Mesothelial cell of epicardium (in vitro differentiated cells): ENCODE measurements at regions not wholly inside any gene's neighbourhood (a gene's known extent, or its start where the extent isn't known, plus 50 kb on each side); places are given as distances from the start of the nearest gene placed in this dataset.

Source experiments
- DNase-seq, 2 experiments: peaks; one replicate each; pipeline ENCODE4 v3.0.0; 2021; ENCODE audit warnings: low spot score in 2 of 2; ENCODE audit not compliant: unreplicated experiment in 2 of 2
- H3K27ac Mint-ChIP-seq: 2 replicates; pipeline ENCODE4 v1.8.0; 2021; ENCODE audit warnings: mixed read lengths
- H3K27me3 Mint-ChIP-seq: 2 replicates; pipeline ENCODE4 v1.8.0; 2021; ENCODE audit warnings: low read depth, mixed read lengths
- H3K36me3 Mint-ChIP-seq: 2 replicates; pipeline ENCODE4 v1.8.0; 2021; ENCODE audit warnings: mixed read lengths
- H3K4me1 Mint-ChIP-seq: 2 replicates; pipeline ENCODE4 v1.8.0; 2021; ENCODE audit warnings: mixed read lengths
- H3K4me3 Mint-ChIP-seq: 2 replicates; pipeline ENCODE4 v1.8.0; 2021; ENCODE audit warnings: mild to moderate bottlenecking, moderate library complexity, mixed read lengths
- H3K9me3 Mint-ChIP-seq: 2 replicates; pipeline ENCODE4 v1.8.0; 2021; ENCODE audit warnings: mixed read lengths
- TF ChIP-seq, protein P1 (sequence below): fragments of 200-600 bp; sonication (generic); IDR thresholded peaks from one replicate; pipeline ENCODE4 v1.5.0; 2021; ENCODE audit warnings: antibody characterized with exemption; ENCODE audit not compliant: unreplicated experiment

DNA sequence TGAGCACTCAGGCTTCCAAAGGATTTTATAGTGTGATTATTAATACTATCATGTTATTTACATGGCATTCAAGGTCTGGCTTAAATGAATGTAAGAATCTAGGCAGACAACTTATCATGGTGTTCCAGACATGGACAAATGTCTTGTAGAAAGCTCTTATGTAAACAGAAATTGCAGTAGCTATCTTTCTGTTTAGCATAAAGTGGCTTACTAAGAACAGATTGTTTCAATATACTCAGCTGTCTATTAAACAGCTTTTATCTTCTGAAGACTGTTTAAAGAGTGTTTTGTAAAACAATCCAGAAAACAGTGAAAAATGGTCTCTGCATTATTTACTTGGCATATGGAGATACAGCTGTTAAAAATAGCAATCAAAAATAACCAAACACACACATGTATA is 1061.8 kb upstream of the SEL1L start:
- H3K9me3 Mint-ChIP-seq, result peaks cover 19% of the 10 kb centered on the region
- no peak for DNase-seq
- TF ChIP-seq, protein P1, sequence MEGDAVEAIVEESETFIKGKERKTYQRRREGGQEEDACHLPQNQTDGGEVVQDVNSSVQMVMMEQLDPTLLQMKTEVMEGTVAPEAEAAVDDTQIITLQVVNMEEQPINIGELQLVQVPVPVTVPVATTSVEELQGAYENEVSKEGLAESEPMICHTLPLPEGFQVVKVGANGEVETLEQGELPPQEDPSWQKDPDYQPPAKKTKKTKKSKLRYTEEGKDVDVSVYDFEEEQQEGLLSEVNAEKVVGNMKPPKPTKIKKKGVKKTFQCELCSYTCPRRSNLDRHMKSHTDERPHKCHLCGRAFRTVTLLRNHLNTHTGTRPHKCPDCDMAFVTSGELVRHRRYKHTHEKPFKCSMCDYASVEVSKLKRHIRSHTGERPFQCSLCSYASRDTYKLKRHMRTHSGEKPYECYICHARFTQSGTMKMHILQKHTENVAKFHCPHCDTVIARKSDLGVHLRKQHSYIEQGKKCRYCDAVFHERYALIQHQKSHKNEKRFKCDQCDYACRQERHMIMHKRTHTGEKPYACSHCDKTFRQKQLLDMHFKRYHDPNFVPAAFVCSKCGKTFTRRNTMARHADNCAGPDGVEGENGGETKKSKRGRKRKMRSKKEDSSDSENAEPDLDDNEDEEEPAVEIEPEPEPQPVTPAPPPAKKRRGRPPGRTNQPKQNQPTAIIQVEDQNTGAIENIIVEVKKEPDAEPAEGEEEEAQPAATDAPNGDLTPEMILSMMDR, result no peak
- H3K36me3 Mint-ChIP-seq, result no peaks in the 10 kb centered on the region
- H3K27ac Mint-ChIP-seq, result no peak overlapping the region
- H3K4me3 Mint-ChIP-seq, result no peak overlapping the region
- peaks cover 4% of the 10 kb centered on the region for H3K27me3 Mint-ChIP-seq
- H3K4me1 Mint-ChIP-seq, result peaks cover 4% of the 10 kb centered on the region

DNA sequence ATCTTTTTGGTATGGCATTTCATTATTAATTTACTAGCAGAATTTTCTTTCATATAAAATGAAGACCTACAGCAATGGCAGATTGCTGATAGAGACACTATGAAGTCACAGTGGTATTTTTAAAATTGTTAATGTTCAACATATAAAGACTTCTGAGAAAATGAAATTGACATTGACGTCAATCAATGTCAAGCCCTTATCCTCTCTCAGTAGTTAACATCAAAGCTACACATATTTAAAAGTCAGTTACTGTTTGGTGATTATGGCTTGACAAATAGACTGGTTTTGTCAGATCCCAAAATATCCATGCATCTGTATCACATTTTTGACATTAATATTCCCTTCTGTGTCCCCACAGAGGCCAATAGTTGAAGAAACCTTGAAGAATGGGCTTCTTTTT is 1069.1 kb upstream of the SEL1L start:
- Mint-ChIP-seq H3K27me3 (no peaks in the 10 kb centered on the region), H3K36me3 (no peaks in the 10 kb centered on the region), H3K4me1 (peaks cover 3% of the 10 kb centered on the region), H3K9me3 (peaks cover 23% of the 10 kb centered on the region), H3K4me3 (no peak overlapping the region), H3K27ac (no peak overlapping the region)
- TF ChIP-seq, protein P1, result no peak
- no peak for DNase-seq

DNA sequence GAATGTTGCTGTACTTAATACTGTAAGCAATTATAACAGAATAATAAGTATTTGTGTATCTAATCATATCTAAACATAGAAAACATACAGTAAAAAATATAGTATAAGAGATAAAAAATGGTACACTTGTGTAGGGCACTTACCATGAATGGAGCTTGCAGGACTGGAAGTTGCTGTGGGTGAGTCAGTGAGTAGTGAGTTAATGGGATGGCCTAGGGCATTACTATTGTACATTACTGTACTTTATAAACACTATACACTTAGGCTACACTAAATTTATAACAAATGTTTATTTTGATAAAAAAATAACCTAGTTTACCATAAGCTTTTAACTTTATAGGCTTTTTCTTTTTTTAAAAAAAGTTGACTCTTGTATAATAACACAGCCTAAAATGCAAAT is 1071.2 kb upstream of the SEL1L start:
- Mint-ChIP-seq H3K4me1 (peaks cover 3% of the 10 kb centered on the region), H3K27ac (no peak overlapping the region), H3K9me3 (peaks cover 8% of the 10 kb centered on the region), H3K27me3 (no peaks in the 10 kb centered on the region), H3K4me3 (no peak overlapping the region), H3K36me3 (no peaks in the 10 kb centered on the region)
- TF ChIP-seq, protein P1, result no peak
- DNase-seq, result no peak

DNA sequence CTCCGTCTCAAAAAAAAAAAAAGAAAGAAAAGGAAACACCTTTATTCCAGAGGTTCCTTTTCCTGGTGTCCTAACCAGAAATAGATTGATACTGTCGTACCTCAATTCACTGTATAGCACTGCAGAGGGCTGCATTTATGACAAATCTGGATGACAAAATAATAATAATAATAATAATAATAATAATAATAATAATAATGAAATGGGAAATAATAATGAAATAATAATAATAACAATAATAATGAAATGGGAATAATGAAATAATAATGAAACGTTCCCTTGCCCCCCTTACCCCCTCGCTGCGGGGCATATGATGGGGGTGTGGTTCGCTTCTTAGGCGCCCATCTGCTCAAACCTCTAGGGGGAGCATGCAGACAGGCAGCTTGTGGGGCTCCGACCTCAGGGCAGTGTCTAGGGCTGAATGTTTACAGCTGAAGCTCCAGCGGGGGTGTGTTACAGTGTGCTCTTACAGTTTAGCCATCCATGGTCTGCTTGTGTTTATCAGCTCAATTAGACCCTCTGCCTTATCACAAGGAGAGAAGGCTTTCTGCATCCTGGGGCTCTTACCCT is 1088.3 kb upstream of the SEL1L start:
- no peak overlapping the region for H3K27ac Mint-ChIP-seq
- no peak overlapping the region for H3K4me3 Mint-ChIP-seq
- H3K27me3 Mint-ChIP-seq, result no peaks in the 10 kb centered on the region
- H3K9me3 Mint-ChIP-seq, result peaks cover 3% of the 10 kb centered on the region
- no peaks in the 10 kb centered on the region for H3K36me3 Mint-ChIP-seq
- H3K4me1 Mint-ChIP-seq, result peaks cover 10% of the 10 kb centered on the region
- no peak for DNase-seq
- TF ChIP-seq, protein P1, result no peak

DNA sequence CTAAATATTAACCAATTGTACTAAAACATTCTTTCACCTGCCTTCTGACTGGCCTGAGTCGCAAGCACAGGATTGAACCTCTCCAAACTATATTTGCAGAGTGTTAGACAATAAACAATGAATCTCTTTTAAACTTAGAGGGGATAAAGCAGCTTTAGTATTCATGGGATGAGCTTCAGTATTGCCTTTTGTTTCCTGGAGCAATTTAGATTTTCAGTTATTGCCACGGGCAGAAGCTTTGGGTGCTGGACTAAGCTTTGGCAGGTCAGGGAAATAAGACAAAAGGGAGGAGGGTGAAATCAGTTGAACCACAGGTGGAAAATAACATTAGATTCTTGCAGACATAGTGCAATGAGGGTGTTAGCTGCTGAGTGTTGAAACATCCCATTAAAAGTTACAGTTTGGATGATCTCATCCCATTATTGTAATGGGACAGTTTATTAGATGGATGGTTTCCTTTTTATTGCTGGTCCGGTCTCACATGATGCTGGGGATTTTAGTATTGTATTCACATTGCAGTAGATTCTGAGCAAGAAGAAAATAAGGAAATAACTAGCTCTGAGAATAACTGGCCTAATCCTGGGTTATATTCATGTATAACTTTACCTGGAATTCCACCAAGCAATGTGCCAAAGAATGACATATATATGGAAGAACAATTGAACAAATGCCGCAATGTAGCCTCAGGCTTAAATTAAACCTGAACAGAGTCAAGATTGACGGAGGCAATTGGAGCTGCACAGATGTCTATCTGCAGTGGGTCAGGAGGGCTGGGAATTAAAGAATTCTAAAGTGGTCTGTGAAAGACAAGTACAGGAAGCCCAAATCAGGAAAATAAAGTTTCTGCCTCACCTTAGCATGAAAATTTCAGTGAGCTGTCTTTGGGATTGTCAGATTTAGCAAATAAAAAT is 1092.8 kb upstream of the SEL1L start:
- Mint-ChIP-seq H3K4me1 (peaks cover 10% of the 10 kb centered on the region), H3K27me3 (peaks cover 5% of the 10 kb centered on the region), H3K4me3 (no peak overlapping the region), H3K9me3 (peaks cover 7% of the 10 kb centered on the region), H3K27ac (no peak overlapping the region), H3K36me3 (no peaks in the 10 kb centered on the region)
- TF ChIP-seq, protein P1, result no peak
- no peak for DNase-seq
